ENCODE measurements at regions not wholly inside any gene's neighbourhood (a gene's known extent, or its start where the extent isn't known, plus 50 kb on each side); places are given as distances from the start of the nearest gene placed in this dataset.

- intact Hi-C loops (cut with DNase I, micrococcal nuclease), result no loop called here
- Histone ChIP-seq H3K4me3 (no peak overlapping the region), H3K36me3 (ENCODE audit: low read depth) (no peaks in the 10 kb centered on the region), H3K4me1 (ENCODE audit: low read depth) (no peaks in the 10 kb centered on the region), H3K9me3 (no peaks in the 10 kb centered on the region)
- TF ChIP-seq, protein P1, sequence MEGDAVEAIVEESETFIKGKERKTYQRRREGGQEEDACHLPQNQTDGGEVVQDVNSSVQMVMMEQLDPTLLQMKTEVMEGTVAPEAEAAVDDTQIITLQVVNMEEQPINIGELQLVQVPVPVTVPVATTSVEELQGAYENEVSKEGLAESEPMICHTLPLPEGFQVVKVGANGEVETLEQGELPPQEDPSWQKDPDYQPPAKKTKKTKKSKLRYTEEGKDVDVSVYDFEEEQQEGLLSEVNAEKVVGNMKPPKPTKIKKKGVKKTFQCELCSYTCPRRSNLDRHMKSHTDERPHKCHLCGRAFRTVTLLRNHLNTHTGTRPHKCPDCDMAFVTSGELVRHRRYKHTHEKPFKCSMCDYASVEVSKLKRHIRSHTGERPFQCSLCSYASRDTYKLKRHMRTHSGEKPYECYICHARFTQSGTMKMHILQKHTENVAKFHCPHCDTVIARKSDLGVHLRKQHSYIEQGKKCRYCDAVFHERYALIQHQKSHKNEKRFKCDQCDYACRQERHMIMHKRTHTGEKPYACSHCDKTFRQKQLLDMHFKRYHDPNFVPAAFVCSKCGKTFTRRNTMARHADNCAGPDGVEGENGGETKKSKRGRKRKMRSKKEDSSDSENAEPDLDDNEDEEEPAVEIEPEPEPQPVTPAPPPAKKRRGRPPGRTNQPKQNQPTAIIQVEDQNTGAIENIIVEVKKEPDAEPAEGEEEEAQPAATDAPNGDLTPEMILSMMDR (IDR thresholded peaks at IDR 0.05), result no peak
- DNase-seq (no peak), ATAC-seq (no peak)
Measured at GRCh38 chr5:155765715-155766114, 561.2 kb upstream of the SGCD start.

DNA sequence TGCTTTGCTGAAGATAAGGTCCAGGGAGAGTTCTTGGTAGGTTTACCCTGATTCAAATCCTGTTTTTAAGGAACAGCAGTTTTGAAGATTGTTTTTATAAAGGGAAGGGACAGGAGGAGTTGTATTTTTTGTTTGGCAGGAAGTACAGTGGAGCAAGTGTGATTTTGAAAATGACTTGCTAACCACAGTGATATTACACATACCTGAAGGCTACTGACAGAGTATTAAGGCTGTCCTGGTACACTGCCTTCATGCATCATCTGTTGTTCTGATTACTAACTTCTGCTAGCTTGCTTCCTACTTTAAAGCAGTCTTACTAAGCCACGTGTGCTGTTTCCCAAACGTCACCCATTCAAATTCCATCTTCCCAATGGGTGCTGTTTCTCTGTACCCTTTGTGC is 559.5 kb upstream of the SGCD start:
- Histone ChIP-seq H3K36me3 (ENCODE audit: low read depth) (no peaks in the 10 kb centered on the region), H3K4me3 (no peak overlapping the region), H3K4me1 (ENCODE audit: low read depth) (no peaks in the 10 kb centered on the region), H3K9me3 (no peaks in the 10 kb centered on the region)
- no peak for ATAC-seq
- intact Hi-C loops (cut with DNase I, micrococcal nuclease), result no loop called here
- DNase-seq, result no peak
- TF ChIP-seq, protein P1 (IDR thresholded peaks at IDR 0.05), result no peak

DNA sequence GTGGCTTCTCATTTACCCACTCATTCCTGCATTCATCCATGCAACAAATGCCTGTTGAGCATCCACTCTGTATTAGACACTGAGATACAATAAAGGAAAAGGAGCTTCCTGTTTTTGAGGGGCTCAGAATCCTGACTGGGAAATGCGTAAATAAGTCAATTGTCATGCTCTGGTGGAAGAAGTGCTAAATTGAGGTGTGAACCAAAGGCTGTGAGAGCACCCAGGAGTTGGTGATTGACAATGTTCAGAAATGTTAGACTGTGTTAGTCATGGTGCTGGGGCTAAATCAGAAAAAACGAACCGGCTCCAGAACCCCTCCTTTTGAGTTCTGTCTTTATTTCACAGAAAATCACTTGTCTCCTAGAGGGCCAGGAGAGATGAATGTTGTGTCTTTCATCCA is 558.6 kb upstream of the SGCD start:
- TF ChIP-seq, protein P1 (IDR thresholded peaks at IDR 0.05), result no peak
- ATAC-seq (no peak), DNase-seq (no peak)
- Histone ChIP-seq H3K4me3 (no peak overlapping the region), H3K4me1 (ENCODE audit: low read depth) (no peaks in the 10 kb centered on the region), H3K36me3 (ENCODE audit: low read depth) (no peaks in the 10 kb centered on the region), H3K9me3 (no peaks in the 10 kb centered on the region)
- intact Hi-C loops (cut with DNase I, micrococcal nuclease), result no loop called here

GRCh38 chr5:155772009-155772662 is 554.8 kb upstream of the SGCD start:
- no peak for ATAC-seq
- H3K4me3 ChIP-seq, result no peak overlapping the region
- no peaks in the 10 kb centered on the region for H3K4me1 ChIP-seq (ENCODE audit: low read depth)
- H3K9me3 ChIP-seq, result no peaks in the 10 kb centered on the region
- no peak for DNase-seq
- TF ChIP-seq, protein P1 (IDR thresholded peaks at IDR 0.05), result no peak
- intact Hi-C loops (cut with DNase I, micrococcal nuclease), result no loop called here
- no peaks in the 10 kb centered on the region for H3K36me3 ChIP-seq (ENCODE audit: low read depth)

- TF ChIP-seq, protein P1 (IDR thresholded peaks at IDR 0.05), result no peak
- DNase-seq, result no peak
- ATAC-seq, result peak; percentile 36
- no peaks in the 10 kb centered on the region for H3K36me3 ChIP-seq (ENCODE audit: low read depth)
- no peak overlapping the region for H3K4me3 ChIP-seq
- no peaks in the 10 kb centered on the region for H3K9me3 ChIP-seq
- intact Hi-C loops (cut with DNase I, micrococcal nuclease), result no loop called here
- no peaks in the 10 kb centered on the region for H3K4me1 ChIP-seq (ENCODE audit: low read depth)
Measured at GRCh38 chr5:155773680-155774079, 553.3 kb upstream of the SGCD start.

DNA sequence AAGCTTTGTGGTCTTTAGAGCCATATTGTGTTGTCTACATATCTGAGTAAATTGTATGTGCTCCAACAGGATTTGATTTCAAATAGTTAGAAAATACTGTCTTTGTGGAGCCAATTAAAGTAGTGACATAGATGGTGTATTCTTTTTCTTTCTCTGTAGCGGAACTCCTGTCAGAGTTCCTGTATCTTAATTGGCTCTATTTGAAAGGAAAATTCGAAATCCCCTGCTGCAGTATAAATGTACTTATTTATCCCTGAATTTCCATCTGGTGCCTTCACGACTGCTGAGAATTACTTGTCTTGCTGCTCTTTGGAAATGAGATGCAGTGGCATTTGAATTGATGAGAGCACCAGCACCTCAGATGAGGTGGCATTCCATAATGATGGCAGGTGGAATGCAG is 546.7 kb upstream of the SGCD start:
- Histone ChIP-seq H3K9me3 (no peaks in the 10 kb centered on the region), H3K4me3 (no peak overlapping the region), H3K36me3 (ENCODE audit: low read depth) (no peaks in the 10 kb centered on the region), H3K4me1 (ENCODE audit: low read depth) (no peaks in the 10 kb centered on the region)
- intact Hi-C loops (cut with DNase I, micrococcal nuclease), result no loop called here
- DNase-seq, result no peak
- TF ChIP-seq, protein P1 (IDR thresholded peaks at IDR 0.05), result no peak
- no peak for ATAC-seq

All from mucosa of descending colon (tissue), 3 donors.